H1 (cell line): ENCODE measurements at regions not wholly inside any gene's neighbourhood (a gene's known extent, or its start where the extent isn't known, plus 50 kb on each side); places are given as distances from the start of the nearest gene placed in this dataset.

Experiments
- ATF2 ChIP-seq: IDR thresholded peaks from 2 replicates; pipeline ENCODE4 v1.6.1; 2012; ENCODE audit warnings: low read length, inconsistent platforms
- CEBPB ChIP-seq: IDR thresholded peaks from 2 replicates; pipeline ENCODE4 v1.6.1; 2012; ENCODE audit warnings: low read depth, low read length
- CHD1 ChIP-seq: IDR thresholded peaks from 2 replicates; pipeline ENCODE4 v1.6.1; 2012; ENCODE audit warnings: low read depth, low read length, improper control_type of control experiment
- EP300 ChIP-seq, 2 experiments: IDR thresholded peaks; 1 replicate in 1 of 2; 2 replicates in 1 of 2; pipeline ENCODE4 v1.6.1; 2011 to 2012; ENCODE audit warnings: low read depth in 2 of 2, low read length in 2 of 2, mild to moderate bottlenecking in 2 of 2, borderline replicate concordance in 1 of 2, inconsistent platforms in 1 of 2, moderate library complexity in 1 of 2
- GABPA ChIP-seq: IDR thresholded peaks from 2 replicates; pipeline ENCODE4 v1.6.1; 2011; ENCODE audit warnings: mild to moderate bottlenecking, low read length, moderate library complexity, borderline replicate concordance; ENCODE audit not compliant: insufficient read depth
- HDAC2 ChIP-seq, 2 experiments: fragments of 300-600 bp in 1 of 2; sonication (generic) in 1 of 2; IDR thresholded peaks; 2 replicates each; pipeline ENCODE4 v1.6.1; 2011 to 2012; ENCODE audit warnings: low read depth in 2 of 2, low read length in 2 of 2, mild to moderate bottlenecking in 2 of 2, moderate library complexity in 2 of 2, borderline replicate concordance in 1 of 2, inconsistent platforms in 1 of 2
- HDAC6 ChIP-seq: IDR thresholded peaks from one replicate; pipeline ENCODE4 v1.7.1; 2012; ENCODE audit warnings: low read depth, mild to moderate bottlenecking, inconsistent platforms, low read length, moderate library complexity
- KDM4A ChIP-seq: IDR thresholded peaks from one replicate; pipeline ENCODE4 v1.7.1; 2012; ENCODE audit warnings: low read depth, mild to moderate bottlenecking, moderate library complexity, low read length, inconsistent platforms; ENCODE audit not compliant: severe bottlenecking
- KDM5A ChIP-seq: fragments of 200-600 bp; IDR thresholded peaks from 2 replicates; pipeline ENCODE4 v1.7.1; 2012; ENCODE audit warnings: mild to moderate bottlenecking, low read length, inconsistent platforms, mixed read lengths
- MAFK ChIP-seq: IDR thresholded peaks from 2 replicates; pipeline ENCODE4 v1.6.1; 2012; ENCODE audit warnings: low read depth, mild to moderate bottlenecking, improper control_type of control experiment, low read length
- NRF1 ChIP-seq: IDR thresholded peaks from 2 replicates; pipeline ENCODE4 v1.6.1; 2011; ENCODE audit warnings: mild to moderate bottlenecking, low read depth, low read length, improper control_type of control experiment
- PHF8 ChIP-seq: fragments of 200-600 bp; sonication (generic); conservative IDR thresholded peaks from 2 replicates; pipeline ENCODE4 v1.7.1; 2012; ENCODE audit warnings: low read depth, mild to moderate bottlenecking, inconsistent platforms, low read length, moderate library complexity
- POLR2AphosphoS5 ChIP-seq: IDR thresholded peaks from 2 replicates; pipeline ENCODE4 v1.6.1; 2011; ENCODE audit warnings: low read depth, low read length
- RAD21 ChIP-seq, 2 experiments: IDR thresholded peaks in 1 of 2; conservative IDR thresholded peaks in 1 of 2; 2 replicates each; pipeline ENCODE4 v1.6.1; 2011; ENCODE audit warnings: low read depth in 2 of 2, low read length in 2 of 2, improper control_type of control experiment in 1 of 2, inconsistent platforms in 1 of 2, mild to moderate bottlenecking in 1 of 2, moderate library complexity in 1 of 2
- RBBP5 ChIP-seq: IDR thresholded peaks from 2 replicates; pipeline ENCODE4 v1.7.1; 2012; ENCODE audit warnings: low read depth, mild to moderate bottlenecking, inconsistent platforms, low read length, moderate library complexity, borderline replicate concordance
- SAP30 ChIP-seq: fragments of 300-600 bp; sonication (generic); IDR thresholded peaks from 2 replicates; pipeline ENCODE4 v1.7.1; 2012; ENCODE audit warnings: low read length, moderate library complexity, mild to moderate bottlenecking, inconsistent platforms; ENCODE audit not compliant: insufficient read depth, insufficient replicate concordance
- SIN3A ChIP-seq, 2 experiments: IDR thresholded peaks in 1 of 2; conservative IDR thresholded peaks in 1 of 2; 2 replicates each; pipeline ENCODE4 v1.6.1; 2011 to 2012; ENCODE audit warnings: low read length in 2 of 2, improper control_type of control experiment in 1 of 2, low read depth in 1 of 2, mild to moderate bottlenecking in 1 of 2
- SIRT6 ChIP-seq: IDR thresholded peaks from one replicate; pipeline ENCODE4 v1.7.1; 2012; ENCODE audit warnings: low read length, inconsistent platforms
- SP2 ChIP-seq: IDR thresholded peaks from 2 replicates; pipeline ENCODE4 v1.6.1; 2012; ENCODE audit warnings: mild to moderate bottlenecking, low read length, inconsistent platforms
- TBP ChIP-seq: IDR thresholded peaks from 2 replicates; pipeline ENCODE4 v1.6.1; 2011; ENCODE audit warnings: low read depth, low read length, improper control_type of control experiment
- TCF12 ChIP-seq: IDR thresholded peaks from 2 replicates; pipeline ENCODE4 v1.6.1; 2011; ENCODE audit warnings: low read depth, mild to moderate bottlenecking, low read length

- TF ChIP-seq RAD21 (IDR thresholded peaks at IDR 0.05 in 1 of 2, conservative IDR thresholded peaks at IDR 0.05 in 1 of 2; ENCODE audit: low read depth in 2 of 2, low read length in 2 of 2) (no peak), SP2 (no peak), POLR2AphosphoS5 (no peak), EP300 (IDR thresholded peaks at IDR 0.05; ENCODE audit: borderline replicate concordance in 1 of 2, low read depth in 2 of 2, low read length in 2 of 2) (no peak), KDM4A (no peak), ATF2 (0 out of 2 replicates have a peak, but pooled peaks have one; percentile 68), NRF1 (no peak), SIN3A (conservative IDR thresholded peaks at IDR 0.05 in 1 of 2, IDR thresholded peaks at IDR 0.05 in 1 of 2; ENCODE audit: low read depth in 1 of 2, low read length in 2 of 2) (no peak), KDM5A (no peak), HDAC2 (IDR thresholded peaks at IDR 0.05; ENCODE audit: borderline replicate concordance in 1 of 2, low read depth in 2 of 2, low read length in 2 of 2) (no peak), TBP (no peak), MAFK (no peak), PHF8 (no peak), CEBPB (no peak), GABPA (no peak), TCF12 (no peak), CHD1 (no peak), SIRT6 (no peak), HDAC6 (no peak), SAP30 (no peak), RBBP5 (peak; percentile 54; the same call in 1 of the 2 replicates)
Measured at GRCh38 chr4:128528793-128529553, 241.4 kb upstream of the PGRMC2 start (continued).
